DOHH2 (cell line): ENCODE measurements at regions not wholly inside any gene's neighbourhood (a gene's known extent, or its start where the extent isn't known, plus 50 kb on each side); places are given as distances from the start of the nearest gene placed in this dataset.

Experiments
- H3F3A ChIP-seq: fragments of 200-600 bp; sonication (generic), shearing (Covaris generic); 2 replicates; pipeline ENCODE4 v1.6.0; 2016; ENCODE audit warnings: antibody characterized with exemption, mild to moderate bottlenecking; ENCODE audit not compliant: control insufficient read depth, insufficient read depth
- H3K27ac ChIP-seq: fragments of 200-600 bp; sonication (generic); 2 replicates; pipeline ENCODE4 v1.5.1; 2014; ENCODE audit warnings: low read depth, mild to moderate bottlenecking, low read length, moderate library complexity
- H3K27me3 ChIP-seq: fragments of 200-600 bp; sonication (generic); 2 replicates; pipeline ENCODE4 v1.6.1; 2014; ENCODE audit warnings: mild to moderate bottlenecking, low read length, mixed read lengths; ENCODE audit not compliant: control insufficient read depth
- H3K36me3 ChIP-seq: fragments of 200-600 bp; sonication (generic); 2 replicates; pipeline ENCODE4 v1.6.1; 2014; ENCODE audit warnings: mild to moderate bottlenecking, low read length, moderate library complexity, mixed read lengths; ENCODE audit not compliant: control insufficient read depth
- H3K4me1 ChIP-seq: fragments of 200-600 bp; sonication (generic); 2 replicates; pipeline ENCODE4 v1.6.1; 2014; ENCODE audit warnings: mild to moderate bottlenecking, low read length, mixed read lengths; ENCODE audit not compliant: control insufficient read depth
- H3K4me2 ChIP-seq: fragments of 200-600 bp; sonication (generic); 2 replicates; pipeline ENCODE4 v1.6.0; 2014; ENCODE audit warnings: mild to moderate bottlenecking, low read length, moderate library complexity
- H3K4me3 ChIP-seq: fragments of 200-600 bp; sonication (generic); 2 replicates; pipeline ENCODE4 v1.5.1; 2014; ENCODE audit warnings: mild to moderate bottlenecking, low read length, mixed read lengths
- H3K79me2 ChIP-seq: fragments of 200-600 bp; sonication (generic); 2 replicates; pipeline ENCODE4 v1.6.1; 2014; ENCODE audit warnings: mild to moderate bottlenecking, low read length, mixed read lengths; ENCODE audit not compliant: control insufficient read depth
- H3K9me2 ChIP-seq: fragments of 200-600 bp; sonication (generic); replicated peaks from 2 replicates; pipeline ENCODE4 v1.6.1; 2014; ENCODE audit warnings: mild to moderate bottlenecking, low read length, mixed read lengths; ENCODE audit not compliant: control insufficient read depth
- H3K9me3 ChIP-seq: fragments of 200-600 bp; sonication (generic); 2 replicates; pipeline ENCODE4 v1.6.1; 2014; ENCODE audit warnings: antibody characterized with exemption, low read length, mixed read lengths; ENCODE audit not compliant: control insufficient read depth, insufficient read depth
- H4K20me1 ChIP-seq: fragments of 200-600 bp; sonication (generic); 2 replicates; pipeline ENCODE4 v1.6.0; 2014; ENCODE audit warnings: low read depth, mild to moderate bottlenecking, antibody characterized with exemption, low read length, moderate library complexity; ENCODE audit not compliant: control insufficient read depth, insufficient read depth
- CTCF ChIP-seq: fragments of 200-600 bp; sonication (generic); IDR thresholded peaks from one replicate; pipeline ENCODE4 v1.5.1; 2014; ENCODE audit warnings: antibody characterized with exemption, mild to moderate bottlenecking, low read depth, low read length; ENCODE audit not compliant: poor library complexity, severe bottlenecking
- EZH2phosphoT487 ChIP-seq: fragments of 200-600 bp; sonication (generic); IDR thresholded peaks from 2 replicates; pipeline ENCODE4 v1.6.1; 2017; ENCODE audit warnings: borderline replicate concordance, mild to moderate bottlenecking, antibody characterized with exemption, low read length, moderate library complexity, mixed read lengths

DNA sequence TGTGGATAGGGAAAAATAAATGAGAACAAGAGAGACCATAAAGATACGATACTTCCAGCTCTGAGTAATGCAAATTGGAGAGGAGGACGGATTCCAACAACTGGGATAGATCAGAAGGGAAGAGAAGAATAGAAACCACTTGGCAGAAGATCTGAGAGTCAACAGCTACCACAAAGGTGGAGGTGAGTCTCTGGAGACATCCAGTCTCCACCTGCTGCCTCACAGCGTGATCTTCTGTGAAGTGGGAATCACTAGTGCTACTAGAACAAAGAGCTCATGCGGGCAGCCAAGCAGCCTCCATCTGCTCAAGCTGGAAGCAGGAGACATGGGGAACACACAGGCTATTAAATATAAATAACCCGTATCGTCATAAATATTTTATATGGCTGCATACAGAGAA lies 558.5 kb upstream of the CFAP20DC start:
- Histone ChIP-seq H3K4me1 (no peaks in the 10 kb centered on the region), H3F3A (no peaks in the 10 kb centered on the region), H3K4me2 (no peak overlapping the region), H3K27me3 (no peaks in the 10 kb centered on the region), H3K27ac (no peak overlapping the region), H3K9me3 (no peaks in the 10 kb centered on the region), H4K20me1 (no peaks in the 10 kb centered on the region), H3K9me2 (no peaks in the 10 kb centered on the region), H3K4me3 (no peak overlapping the region), H3K36me3 (no peaks in the 10 kb centered on the region), H3K79me2 (no peaks in the 10 kb centered on the region)
- TF ChIP-seq EZH2phosphoT487 (no peak), CTCF (no peak)

DNA sequence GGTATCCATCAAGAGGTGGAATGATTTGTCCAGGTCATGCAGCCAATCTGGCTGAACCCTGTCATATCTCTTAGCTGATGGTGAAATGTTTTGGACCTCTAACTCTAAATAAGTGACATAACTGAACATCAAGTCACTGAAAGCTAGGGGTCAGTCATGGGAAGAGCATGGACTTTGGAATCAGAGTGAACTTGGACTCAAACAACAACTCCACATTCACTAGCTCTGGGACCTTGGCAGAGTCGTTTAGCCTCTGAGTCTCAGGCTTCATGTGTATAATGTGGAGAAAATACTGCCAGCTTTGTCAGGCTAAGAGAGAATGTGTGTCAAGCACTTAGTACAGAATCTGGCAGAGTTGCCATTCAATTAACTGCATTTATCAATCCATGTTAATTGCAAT lies 557.8 kb upstream of the CFAP20DC start:
- H3K36me3 ChIP-seq: no peaks in the 10 kb centered on the region
- H3K4me1 ChIP-seq: no peaks in the 10 kb centered on the region
- no peaks in the 10 kb centered on the region for H3K27me3 ChIP-seq

GRCh38 chr3:59606638-59607266 lies 556.9 kb upstream of the CFAP20DC start:
- Histone ChIP-seq H3K4me3 (no peak overlapping the region), H3K79me2 (no peaks in the 10 kb centered on the region), H3K4me2 (no peak overlapping the region), H3K27ac (no peak overlapping the region), H3K9me3 (no peaks in the 10 kb centered on the region), H3F3A (no peaks in the 10 kb centered on the region), H3K4me1 (no peaks in the 10 kb centered on the region), H3K36me3 (no peaks in the 10 kb centered on the region), H4K20me1 (no peaks in the 10 kb centered on the region), H3K9me2 (no peaks in the 10 kb centered on the region), H3K27me3 (no peaks in the 10 kb centered on the region)
- TF ChIP-seq CTCF: no peak
- TF ChIP-seq EZH2phosphoT487: no peak

More for the DNA sequence above, 557.8 kb upstream of the CFAP20DC start:
- Histone ChIP-seq H3K27ac (no peak overlapping the region), H3K9me2 (no peaks in the 10 kb centered on the region), H3F3A (no peaks in the 10 kb centered on the region), H3K79me2 (no peaks in the 10 kb centered on the region), H3K9me3 (no peaks in the 10 kb centered on the region), H4K20me1 (no peaks in the 10 kb centered on the region), H3K4me2 (no peak overlapping the region), H3K4me3 (no peak overlapping the region)
- TF ChIP-seq EZH2phosphoT487 (no peak), CTCF (no peak)
